ENCODE measurements at regions not wholly inside any gene's neighbourhood (a gene's known extent, or its start where the extent isn't known, plus 50 kb on each side); places are given as distances from the start of the nearest gene placed in this dataset.

DNA sequence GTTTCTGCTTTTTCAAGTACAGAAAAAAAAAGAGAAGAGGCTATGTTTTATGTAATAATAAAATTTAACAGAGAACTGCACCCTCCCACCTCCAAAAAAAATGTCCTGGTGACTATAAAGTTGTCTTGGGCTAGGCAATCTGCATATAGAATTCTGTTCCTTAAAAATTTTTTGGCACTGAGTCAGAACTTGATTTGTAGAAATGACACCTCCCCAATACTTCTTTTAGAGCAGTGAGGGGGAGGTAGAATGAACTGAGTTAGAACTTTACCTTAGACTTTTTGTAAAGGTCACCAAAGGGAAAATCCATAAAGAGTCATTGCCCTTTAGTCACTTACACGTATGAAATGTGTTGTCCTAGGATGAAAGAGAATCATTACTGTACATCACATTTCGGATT is 80.0 kb downstream of the BTG1 start:
- Histone ChIP-seq H3K27me3 (replicated peaks in 1 of 4; ENCODE audit: control extremely low read depth in 1 of 4, control insufficient read depth in 3 of 4, insufficient read depth in 4 of 4, low read length in 3 of 4) (no peaks in the 10 kb centered on the region), H3K9me3 (ENCODE audit: control extremely low read depth in 1 of 3, control insufficient read depth in 2 of 3, insufficient read depth in 1 of 3, low read length in 2 of 3) (no peaks in the 10 kb centered on the region), H3K4me3 (ENCODE audit: control extremely low read depth in 1 of 5, extremely low read depth in 1 of 5, insufficient read depth in 1 of 5, low read depth in 2 of 5, low read length in 4 of 5) (no peak overlapping the region), H3K9ac (ENCODE audit: low read length) (no peak overlapping the region), H3K4me2 (replicated peaks; ENCODE audit: low read depth, low read length, poor library complexity, severe bottlenecking) (no peak overlapping the region), H4K20me1 (ENCODE audit: control insufficient read depth, insufficient read depth, low read length, poor library complexity, severe bottlenecking) (no peaks in the 10 kb centered on the region), H3K36me3 (replicated peaks in 1 of 2; ENCODE audit: control extremely low read depth in 1 of 2, control insufficient read depth in 1 of 2, extremely low read depth in 1 of 2, insufficient read depth in 2 of 2, low read length in 1 of 2) (no peaks in the 10 kb centered on the region), H3K27ac (ENCODE audit: low read length in 2 of 2) (no peak overlapping the region), H3K79me2 (ENCODE audit: control insufficient read depth, insufficient read depth, low read length) (no peaks in the 10 kb centered on the region), H3K4me1 (ENCODE audit: control insufficient read depth in 2 of 2, insufficient read depth in 2 of 2, low read length in 2 of 2) (peaks cover 17 to 28% of the 10 kb centered on the region in 2 donors), H2AFZ (ENCODE audit: insufficient read depth, low read depth, low read length, poor library complexity, severe bottlenecking) (no peak overlapping the region)
- ATAC-seq (ENCODE audit: low read depth) = no peak
- TF ChIP-seq EZH2 (IDR thresholded peaks at IDR 0.05; ENCODE audit: borderline replicate concordance, insufficient read depth, low read depth, low read length, poor library complexity, severe bottlenecking) = no peak
- TF ChIP-seq, protein P1, sequence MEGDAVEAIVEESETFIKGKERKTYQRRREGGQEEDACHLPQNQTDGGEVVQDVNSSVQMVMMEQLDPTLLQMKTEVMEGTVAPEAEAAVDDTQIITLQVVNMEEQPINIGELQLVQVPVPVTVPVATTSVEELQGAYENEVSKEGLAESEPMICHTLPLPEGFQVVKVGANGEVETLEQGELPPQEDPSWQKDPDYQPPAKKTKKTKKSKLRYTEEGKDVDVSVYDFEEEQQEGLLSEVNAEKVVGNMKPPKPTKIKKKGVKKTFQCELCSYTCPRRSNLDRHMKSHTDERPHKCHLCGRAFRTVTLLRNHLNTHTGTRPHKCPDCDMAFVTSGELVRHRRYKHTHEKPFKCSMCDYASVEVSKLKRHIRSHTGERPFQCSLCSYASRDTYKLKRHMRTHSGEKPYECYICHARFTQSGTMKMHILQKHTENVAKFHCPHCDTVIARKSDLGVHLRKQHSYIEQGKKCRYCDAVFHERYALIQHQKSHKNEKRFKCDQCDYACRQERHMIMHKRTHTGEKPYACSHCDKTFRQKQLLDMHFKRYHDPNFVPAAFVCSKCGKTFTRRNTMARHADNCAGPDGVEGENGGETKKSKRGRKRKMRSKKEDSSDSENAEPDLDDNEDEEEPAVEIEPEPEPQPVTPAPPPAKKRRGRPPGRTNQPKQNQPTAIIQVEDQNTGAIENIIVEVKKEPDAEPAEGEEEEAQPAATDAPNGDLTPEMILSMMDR (IDR thresholded peaks at IDR 0.05) = no peak
- peaks cover 42% of the 10 kb centered on the region for H3K4me1 Mint-ChIP-seq
- ChIA-PET CTCF (no interaction called here), POLR2A (no interaction called here)
- H3K9me3 Mint-ChIP-seq (ENCODE audit: insufficient read depth) = no peaks in the 10 kb centered on the region
- no peak overlapping the region for H3K4me3 Mint-ChIP-seq
- no peaks in the 10 kb centered on the region for H3K27me3 Mint-ChIP-seq
- intact Hi-C loops (cut with micrococcal nuclease) = no loop called here
- no CpG with 5 or more reads among the region's 2 CpGs for WGBS (ENCODE audit: insufficient coverage)
- no peak for DNase-seq
- H3K27ac Mint-ChIP-seq = no peak overlapping the region

GRCh38 chr12:92065018-92065499 is 80.6 kb downstream of the BTG1 start:
- peak overlapping the region; percentile 49 for H3K4me3 Mint-ChIP-seq
- Histone ChIP-seq H3K79me2 (ENCODE audit: control insufficient read depth, insufficient read depth, low read length) (no peaks in the 10 kb centered on the region), H4K20me1 (ENCODE audit: control insufficient read depth, insufficient read depth, low read length, poor library complexity, severe bottlenecking) (no peaks in the 10 kb centered on the region), H3K4me2 (replicated peaks; ENCODE audit: low read depth, low read length, poor library complexity, severe bottlenecking) (peak overlapping the region; percentile 15), H3K4me1 (ENCODE audit: control insufficient read depth in 2 of 2, insufficient read depth in 2 of 2, low read length in 2 of 2) (peaks cover 21 to 29% of the 10 kb centered on the region in 2 donors), H3K27me3 (replicated peaks in 1 of 4; ENCODE audit: control extremely low read depth in 1 of 4, control insufficient read depth in 3 of 4, insufficient read depth in 4 of 4, low read length in 3 of 4) (no peaks in the 10 kb centered on the region), H3K4me3 (ENCODE audit: control extremely low read depth in 1 of 5, extremely low read depth in 1 of 5, insufficient read depth in 1 of 5, low read depth in 2 of 5, low read length in 4 of 5) (peak overlapping the region in 1 of 5 experiments; percentile 6), H3K9ac (ENCODE audit: low read length) (no peak overlapping the region), H3K27ac (ENCODE audit: low read length in 2 of 2) (no peak overlapping the region), H2AFZ (ENCODE audit: insufficient read depth, low read depth, low read length, poor library complexity, severe bottlenecking) (no peak overlapping the region), H3K9me3 (ENCODE audit: control extremely low read depth in 1 of 3, control insufficient read depth in 2 of 3, insufficient read depth in 1 of 3, low read length in 2 of 3) (no peaks in the 10 kb centered on the region), H3K36me3 (replicated peaks in 1 of 2; ENCODE audit: control extremely low read depth in 1 of 2, control insufficient read depth in 1 of 2, extremely low read depth in 1 of 2, insufficient read depth in 2 of 2, low read length in 1 of 2) (no peaks in the 10 kb centered on the region)
- CTCF ChIA-PET = no interaction called here
- POLR2A ChIA-PET = no interaction called here
- TF ChIP-seq, protein P1 (IDR thresholded peaks at IDR 0.05) = no peak
- TF ChIP-seq EZH2 (IDR thresholded peaks at IDR 0.05; ENCODE audit: borderline replicate concordance, insufficient read depth, low read depth, low read length, poor library complexity, severe bottlenecking) = no peak
- peaks cover 46% of the 10 kb centered on the region for H3K4me1 Mint-ChIP-seq
- intact Hi-C loops (cut with micrococcal nuclease) = no loop called here
- ATAC-seq (ENCODE audit: low read depth) = peak; percentile 69
- H3K27me3 Mint-ChIP-seq = no peaks in the 10 kb centered on the region
- peak overlapping the region; percentile 47 for H3K27ac Mint-ChIP-seq
- peak; percentile 71 for DNase-seq
- H3K9me3 Mint-ChIP-seq (ENCODE audit: insufficient read depth) = no peaks in the 10 kb centered on the region
- WGBS (ENCODE audit: insufficient coverage) = 6% methylated on average over 2 of the region's 8 CpGs
